Stromal cell of bone marrow (primary cell): ENCODE measurements at regions not wholly inside any gene's neighbourhood (a gene's known extent, or its start where the extent isn't known, plus 50 kb on each side); places are given as distances from the start of the nearest gene placed in this dataset.

ENCODE experiments used
- DNase-seq: peaks from one replicate; pipeline ENCODE4 v3.0.0-alpha.2; 2012; ENCODE audit warnings: low read depth

DNA sequence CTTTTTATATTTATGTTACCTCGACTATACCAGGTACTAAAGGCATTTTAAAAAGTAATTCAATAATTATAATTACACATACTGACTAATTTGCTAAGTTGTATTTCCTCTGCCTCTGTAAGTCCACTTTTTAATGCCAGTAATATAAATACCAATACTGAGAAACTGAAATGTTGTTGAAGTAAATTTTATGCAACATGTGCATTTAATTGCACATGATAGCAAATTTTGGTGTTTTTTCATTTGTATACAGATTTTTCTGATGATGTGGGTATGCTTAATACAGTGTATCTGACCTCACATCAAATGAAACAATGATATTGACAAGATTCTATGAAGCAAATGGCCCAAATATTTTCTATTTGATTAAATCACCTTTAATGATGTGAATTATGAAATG lies 1531.6 kb downstream of the KCNT2 start:
- DNase-seq: no peak

DNA sequence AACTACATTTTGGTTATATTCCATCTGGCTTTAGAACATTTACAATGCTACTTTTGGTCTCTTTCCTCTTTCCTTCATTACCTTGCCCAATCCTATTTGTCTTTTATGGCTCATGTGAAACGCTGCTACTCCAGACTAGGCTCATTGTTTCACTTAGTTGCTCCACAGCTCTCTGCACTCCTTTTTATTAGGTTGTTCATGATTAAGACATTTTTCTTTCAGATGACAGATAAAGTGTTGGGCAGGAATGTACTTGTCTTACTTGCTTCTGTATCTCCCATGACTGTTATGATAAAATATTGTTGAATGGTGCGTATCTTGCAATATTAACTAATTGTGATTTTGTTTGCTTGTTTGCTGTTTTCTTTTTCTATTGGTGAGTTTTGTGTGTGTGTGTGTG lies 1532.3 kb downstream of the KCNT2 start:
- DNase-seq: no peak

DNA sequence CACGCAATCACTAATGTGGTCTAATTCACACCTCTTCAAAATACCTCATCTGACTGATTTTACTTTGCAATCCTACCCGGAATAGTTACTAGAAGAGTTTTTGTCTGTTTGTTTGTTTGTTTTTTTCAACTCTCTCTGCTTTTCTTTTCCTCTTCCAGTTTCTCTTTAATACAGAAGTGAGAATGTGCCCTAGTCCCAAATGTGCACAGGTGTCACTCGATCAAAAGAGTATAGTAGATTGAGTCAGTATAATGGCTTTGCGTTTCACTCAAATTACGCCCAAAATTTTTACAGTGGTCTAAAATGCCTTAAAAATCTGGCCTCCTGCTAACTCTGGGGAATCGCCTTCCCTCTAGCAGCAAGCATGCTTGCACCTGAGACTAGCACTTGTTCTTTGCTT lies 1536.8 kb downstream of the KCNT2 start:
- DNase-seq: no peak

DNA sequence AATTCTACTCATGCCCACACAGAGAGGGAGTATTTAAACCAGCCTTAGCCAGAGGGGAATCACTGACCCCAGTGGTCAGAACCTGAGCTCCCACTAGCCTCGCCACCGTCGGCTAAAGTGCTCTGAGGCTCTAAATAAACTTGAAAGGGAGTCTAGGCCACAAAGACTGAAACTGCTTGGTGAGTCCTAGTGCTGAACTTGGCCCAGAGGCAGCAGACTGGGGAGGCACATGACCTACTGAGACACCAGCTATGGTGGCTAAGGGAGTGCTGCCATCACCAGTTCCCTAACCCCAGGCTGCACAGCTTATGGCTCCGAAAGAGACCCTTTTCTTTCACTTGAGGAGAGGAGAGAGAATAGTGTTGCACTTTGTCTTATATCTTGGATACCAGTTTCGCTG lies 1542.8 kb downstream of the KCNT2 start:
- DNase-seq: no peak

DNA sequence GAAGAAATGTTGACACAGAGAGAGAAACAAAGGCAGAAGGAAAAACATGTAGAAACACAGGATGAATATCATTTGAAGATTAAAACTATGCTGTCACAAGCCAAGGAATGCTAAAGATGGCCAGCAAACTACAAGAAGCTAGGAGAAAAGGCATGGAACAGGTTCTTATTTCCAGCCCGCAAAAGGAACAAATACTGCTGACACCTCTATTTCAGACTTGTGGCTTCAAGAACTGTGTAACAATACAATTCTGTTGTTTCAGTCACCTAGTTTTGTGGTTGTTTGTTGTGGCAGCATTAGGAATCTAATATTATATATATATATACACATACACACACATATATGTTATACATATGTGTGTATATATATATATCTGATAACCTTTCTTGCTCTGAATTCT lies 1543.9 kb downstream of the KCNT2 start:
- no peak for DNase-seq

DNA sequence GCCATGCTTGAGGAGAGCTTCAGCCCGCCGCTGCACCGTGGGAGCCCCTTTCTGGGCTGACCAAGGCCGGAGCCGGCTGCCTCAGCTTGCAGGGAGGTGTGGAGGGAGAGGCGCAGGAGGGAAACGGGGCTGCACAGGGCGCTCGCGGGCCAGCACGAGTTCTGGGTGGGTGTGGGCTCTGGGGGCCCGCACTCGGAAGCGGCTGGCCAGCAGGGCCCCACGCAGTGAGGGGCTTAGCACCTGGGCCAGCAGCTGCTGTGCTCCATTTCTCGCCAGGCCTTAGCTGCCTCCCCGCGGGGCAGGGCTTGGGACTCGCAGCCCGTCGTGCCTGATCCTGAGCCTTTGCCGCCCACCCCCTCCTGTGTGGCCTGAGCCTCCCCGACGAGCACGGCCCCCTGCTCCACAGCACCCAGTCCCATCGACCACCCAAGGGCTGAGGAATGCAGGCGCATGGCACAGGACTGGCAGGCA lies 1554.0 kb downstream of the KCNT2 start:
- DNase-seq: no peak

DNA sequence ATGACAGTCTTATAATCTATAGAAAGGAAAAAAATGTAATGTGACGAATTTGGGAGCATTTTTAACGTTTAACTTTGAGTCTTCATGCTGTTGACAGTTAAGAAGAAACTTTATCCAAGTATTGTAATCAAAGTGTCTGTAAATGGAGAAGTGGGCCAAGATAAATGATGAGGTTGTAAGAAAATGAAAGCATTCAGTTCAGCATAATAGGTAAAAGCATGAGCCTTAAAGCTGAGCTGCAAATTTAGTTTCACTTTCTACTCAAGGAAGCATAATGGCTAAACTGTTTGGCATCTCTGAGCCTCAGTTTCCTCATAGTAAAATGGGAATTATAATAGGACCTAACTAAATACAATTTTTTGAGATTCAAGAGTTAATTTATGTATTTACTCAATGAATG lies 1554.8 kb downstream of the KCNT2 start:
- no peak for DNase-seq

DNA sequence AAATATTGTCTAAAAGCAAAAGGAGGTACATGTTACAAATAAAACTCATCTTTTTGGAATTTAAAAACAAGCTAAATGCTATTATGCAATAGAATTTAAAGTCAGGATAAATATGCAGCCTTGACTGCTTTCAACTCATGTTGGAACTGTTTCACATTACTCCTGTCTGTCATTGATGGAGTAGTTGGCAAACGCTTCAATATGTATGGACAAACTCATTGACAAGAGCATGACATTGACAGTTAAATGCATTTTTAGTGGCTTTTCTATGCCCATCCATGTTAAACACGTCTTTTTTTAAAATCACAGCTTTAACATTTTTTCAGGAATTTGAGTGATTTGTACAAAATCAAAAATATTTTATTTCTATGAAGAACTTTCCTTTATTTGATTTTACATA lies 1560.5 kb downstream of the KCNT2 start:
- no peak for DNase-seq

DNA sequence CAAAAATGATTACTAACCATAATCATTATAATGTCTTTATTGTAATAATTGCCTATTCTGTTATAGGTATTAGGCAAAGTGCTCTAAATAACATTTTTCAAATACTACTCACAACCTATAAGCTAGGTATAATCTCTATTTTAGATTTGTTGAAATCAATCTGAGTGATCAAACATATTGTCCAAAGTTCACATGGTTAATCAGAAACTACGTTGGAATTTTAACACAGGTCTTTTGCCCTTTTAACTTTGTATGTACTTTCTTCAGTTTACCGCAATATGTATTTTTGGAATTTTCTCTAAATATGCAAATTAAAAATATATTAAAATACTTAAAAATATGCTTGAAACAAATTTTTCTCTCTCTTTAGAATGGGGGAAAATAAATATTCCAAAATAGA lies 1563.2 kb downstream of the KCNT2 start:
- DNase-seq: no peak

DNA sequence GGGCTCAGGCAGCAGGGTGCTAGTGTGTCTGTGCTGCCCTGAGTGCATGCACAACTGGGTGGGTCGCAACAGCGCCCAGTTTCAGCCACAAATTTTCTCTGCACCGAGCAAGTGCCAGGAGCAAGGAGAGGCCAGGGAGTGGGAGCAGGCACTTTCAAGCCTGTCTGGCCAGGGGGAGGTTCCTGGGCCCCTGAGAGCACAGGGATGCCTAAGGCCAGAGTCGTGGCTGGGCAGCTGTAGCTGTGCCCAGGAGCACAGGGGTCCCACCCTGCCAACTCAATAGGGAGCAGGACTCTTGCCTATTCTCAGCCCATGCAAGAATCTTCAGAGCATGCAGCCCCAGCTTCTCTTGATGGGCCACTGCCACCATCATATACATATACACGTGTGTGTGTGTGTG lies 1577.4 kb downstream of the KCNT2 start:
- DNase-seq: no peak

DNA sequence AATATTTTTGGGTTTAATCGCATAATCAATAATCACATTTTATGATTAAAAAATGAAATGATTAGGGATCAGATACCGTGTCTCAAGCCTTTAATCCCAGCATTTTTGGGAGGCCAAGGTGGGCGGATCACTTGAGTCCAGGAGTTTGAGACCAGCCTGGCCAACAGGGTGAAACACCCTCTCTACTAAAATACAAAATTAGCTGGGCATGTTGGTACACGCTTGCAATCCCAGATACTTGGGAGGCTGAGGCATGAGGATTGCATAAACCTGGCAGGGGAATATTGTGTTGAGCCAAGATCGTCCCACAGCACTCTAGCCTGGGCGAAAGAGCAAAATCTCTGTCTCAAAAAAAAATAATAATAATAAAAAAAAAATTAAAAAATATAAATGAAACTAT lies 1581.4 kb downstream of the KCNT2 start:
- DNase-seq: no peak

DNA sequence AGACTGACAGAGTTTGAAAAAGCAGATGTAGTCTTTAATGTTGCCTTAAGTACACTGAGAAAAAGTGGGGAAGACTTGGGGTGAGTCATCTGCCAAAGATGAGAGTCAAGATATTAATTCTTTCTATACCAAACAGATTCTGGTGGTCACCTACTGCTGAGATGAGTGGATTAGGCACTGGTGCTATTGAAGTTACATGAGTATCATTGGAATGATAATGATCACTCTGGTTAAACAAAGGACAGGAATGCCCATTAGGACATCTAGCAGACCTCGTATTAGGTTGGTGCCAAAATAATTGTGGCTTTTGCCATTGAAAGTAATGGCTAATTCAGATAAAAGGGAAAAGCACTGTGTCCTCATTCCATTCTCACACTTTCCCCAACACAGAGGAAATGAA lies 1588.9 kb downstream of the KCNT2 start:
- no peak for DNase-seq

DNA sequence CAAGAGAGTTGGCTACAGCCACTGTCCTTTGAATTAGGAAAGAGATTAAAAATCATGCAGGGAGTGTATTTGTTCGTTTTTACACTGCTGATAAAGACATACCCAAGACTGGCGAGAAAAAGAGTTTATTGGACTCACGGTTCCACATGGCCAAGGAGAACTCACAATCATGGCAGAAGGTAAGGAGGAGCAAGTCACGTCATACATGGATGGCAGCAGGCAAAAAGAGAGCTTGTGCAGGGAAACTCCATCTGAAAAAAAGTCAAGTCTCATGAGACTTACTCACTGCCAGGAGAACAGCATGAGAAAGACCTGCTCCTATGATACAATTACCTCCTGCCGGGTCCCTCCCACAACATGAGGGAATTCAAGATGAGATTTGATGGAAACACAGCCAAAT lies 1595.2 kb downstream of the KCNT2 start:
- no peak for DNase-seq

DNA sequence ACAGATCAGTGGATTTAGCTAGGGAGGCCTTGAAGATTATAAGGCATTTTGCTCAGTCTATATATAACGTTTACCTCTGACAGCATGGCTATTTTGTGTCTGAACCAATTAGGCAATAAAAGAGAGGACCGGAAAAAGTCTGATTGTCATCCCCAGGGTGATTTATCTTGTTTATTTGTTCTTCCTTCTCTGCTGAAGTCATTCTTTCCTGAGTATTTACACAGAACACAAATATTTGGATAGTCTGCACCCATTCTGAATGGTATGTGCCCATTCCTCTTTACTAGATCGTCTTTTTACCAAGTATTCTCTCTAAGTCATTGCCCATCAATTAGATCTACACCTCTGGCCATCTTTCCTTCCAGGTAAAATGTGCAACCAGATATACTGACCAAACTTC lies 1602.9 kb downstream of the KCNT2 start:
- no peak for DNase-seq

DNA sequence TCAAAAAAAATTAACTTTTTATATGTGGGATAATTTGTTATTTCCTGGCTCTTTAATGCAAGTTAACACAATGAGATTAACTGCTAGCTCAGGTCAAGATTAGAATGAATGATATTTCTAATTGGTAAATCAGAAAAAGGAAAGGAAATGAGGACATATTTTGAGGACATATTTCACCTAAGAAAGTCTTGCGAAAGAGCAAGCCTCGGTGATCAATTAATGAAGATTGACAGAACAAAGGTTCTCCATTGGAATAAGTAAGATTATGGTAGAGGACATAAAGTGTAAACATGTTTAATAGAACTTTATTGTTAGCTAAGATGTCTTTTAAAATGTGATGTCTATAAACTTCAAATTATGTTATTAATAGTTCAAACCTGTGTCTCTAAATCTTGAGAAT lies 1617.8 kb downstream of the KCNT2 start:
- no peak for DNase-seq

DNA sequence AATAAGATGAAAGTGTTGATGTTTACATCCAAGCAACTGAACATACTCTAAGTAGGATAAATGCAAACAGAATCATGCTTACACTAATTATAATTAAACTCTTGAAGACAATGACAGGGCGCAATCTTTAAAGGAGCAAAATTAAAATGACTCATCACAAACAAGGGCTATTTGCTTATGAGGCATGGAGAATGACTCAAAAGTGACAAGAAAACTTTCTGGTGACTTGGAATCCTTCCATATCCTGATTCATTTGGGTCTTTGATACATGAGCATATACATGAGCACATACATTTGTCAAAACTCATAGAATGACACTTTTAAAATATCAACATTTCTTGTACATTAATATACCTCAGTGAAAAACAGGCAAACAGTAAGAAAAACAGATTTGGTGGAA lies 1632.3 kb downstream of the KCNT2 start:
- no peak for DNase-seq

DNA sequence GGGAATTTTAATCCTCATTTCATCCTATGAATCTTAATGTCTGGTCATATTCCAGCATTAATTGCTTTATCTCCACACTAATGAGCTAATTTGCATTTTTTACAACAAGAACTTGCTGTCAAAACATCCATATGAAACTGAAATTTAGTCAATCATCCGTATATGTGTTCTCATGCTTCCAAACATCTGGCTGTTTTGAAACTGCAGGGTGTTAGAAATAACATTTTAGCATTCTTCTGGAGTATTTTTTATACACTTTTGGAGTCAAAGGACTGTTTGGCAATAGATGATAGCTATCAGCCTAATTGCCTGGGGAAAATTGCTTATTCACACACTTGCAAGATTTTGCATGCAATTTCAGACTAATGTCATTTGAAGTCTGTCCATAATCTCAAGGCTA lies 1639.3 kb downstream of the KCNT2 start:
- no peak for DNase-seq

DNA sequence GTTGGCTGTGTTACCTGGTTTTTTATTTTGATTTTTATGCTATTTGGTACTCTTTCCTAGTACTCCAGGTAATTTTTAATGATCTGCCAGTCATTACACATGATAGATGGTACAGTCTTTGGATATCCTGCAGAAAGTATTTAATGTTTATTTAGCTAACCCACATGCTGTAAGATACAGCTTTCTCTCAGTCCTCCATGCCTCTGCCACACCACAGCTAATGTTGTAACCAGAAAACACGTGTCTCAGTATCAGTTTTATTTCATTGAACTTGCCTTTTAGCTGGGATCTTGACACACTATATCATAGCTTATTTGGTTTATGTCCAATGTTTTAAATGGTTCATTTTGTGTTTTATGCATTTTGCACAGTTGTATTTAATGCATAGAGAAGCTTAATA lies 1648.4 kb downstream of the KCNT2 start:
- DNase-seq: no peak

DNA sequence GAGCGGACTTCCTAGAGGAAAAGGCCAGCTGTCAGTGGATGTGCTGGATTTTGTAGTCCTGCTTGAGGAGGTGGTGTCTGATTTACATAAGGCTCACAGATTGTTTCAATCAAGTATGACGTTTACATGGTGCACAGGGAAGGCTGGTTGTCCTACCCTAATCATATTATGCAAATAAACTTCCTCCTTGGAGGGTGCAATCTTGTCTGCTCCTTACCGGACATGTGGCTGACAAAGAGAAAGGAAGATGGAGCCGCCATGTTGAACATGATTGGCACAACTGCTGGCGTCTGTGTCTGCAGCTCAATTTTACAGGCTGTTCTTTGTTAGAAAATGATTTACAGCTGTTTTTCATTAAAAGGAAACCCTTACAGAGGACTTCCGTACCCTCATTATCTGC lies 1656.1 kb downstream of the KCNT2 start:
- no peak for DNase-seq

DNA sequence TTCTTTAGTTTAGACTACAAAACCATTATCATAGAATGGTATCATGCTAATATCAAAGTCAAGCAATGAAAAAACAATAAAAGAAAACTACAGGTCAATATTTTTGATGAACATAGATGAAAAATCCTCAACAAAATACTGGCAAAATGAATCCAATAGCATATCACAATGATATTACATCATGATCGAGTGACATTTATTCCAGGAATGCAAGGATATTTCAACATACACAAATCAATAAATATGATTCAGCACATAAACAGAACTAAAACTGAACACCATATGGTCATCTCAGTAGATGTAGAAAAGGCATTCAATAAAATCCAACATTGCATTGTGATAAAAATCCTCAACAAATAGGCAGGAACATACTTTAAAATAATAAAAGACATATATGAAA lies 1657.7 kb downstream of the KCNT2 start:
- DNase-seq: no peak

DNA sequence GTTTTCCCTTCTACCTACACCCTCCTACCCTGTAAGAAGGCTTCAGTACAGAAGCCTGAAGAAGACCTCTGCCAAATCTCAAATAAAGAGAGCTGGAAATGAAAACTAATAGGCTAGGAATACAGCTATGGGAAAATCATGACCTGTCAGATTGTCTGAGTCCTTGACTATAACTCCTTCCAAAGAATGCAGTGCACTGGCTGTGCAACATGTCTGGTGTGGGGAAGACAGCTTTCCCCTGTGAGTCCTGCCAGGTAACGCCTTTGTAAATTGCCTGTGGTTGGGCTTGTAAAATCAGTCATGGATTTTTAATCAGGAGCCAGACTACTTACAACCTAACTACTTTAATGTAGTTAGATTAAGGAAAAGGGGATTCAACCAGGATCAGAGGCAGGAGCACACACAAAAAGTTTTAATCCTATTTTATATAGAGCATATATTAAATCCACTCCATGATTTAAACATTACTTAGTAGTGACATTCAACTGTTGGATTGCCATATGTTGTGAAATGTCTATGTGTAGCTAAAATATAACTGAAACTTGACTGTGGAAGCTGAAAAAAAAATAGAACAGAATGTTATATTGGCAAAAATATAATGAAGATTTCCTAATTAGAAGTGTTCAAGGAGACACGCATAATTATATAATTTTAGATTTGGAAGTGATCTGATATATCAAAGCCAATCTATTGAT lies 1667.8 kb downstream of the KCNT2 start:
- DNase-seq: no peak

DNA sequence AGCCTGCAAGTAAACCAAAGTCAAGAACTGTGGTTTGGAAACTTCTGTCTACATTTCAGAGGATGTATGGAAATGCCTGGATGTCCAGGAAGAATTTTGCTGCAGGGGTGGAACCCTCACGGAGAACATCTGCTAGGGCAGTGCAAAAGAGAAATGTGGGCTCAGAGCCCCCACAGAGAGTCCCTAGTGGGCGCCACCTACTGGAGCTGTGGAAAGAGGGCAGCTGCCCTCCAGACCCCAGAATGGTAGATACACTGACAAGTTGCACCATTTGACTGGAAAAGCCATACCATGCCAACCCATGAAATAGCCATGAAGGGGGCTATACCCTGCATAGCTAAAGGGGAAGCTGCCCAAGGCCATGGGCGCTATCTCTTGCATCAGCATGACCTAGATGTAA lies 1672.4 kb downstream of the KCNT2 start:
- no peak for DNase-seq

DNA sequence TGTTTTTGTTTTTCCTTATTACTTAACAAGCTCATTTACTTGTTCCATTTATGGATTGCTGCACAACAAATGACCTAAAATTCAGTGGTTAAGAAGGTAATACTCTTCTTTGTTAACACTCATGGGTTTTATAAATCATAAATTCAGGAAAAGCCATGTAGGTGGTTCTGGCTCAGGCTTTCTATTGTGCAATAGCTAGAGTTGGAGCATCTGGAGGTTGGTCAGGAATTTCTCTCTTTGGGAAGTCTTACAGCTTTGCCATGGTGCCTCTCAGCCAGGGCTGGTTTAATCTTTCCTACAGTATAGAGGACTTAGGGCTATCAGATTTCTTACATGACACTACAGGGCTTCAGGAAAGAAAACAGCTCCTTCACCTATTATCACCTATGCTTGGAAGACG lies 1677.1 kb downstream of the KCNT2 start:
- no peak for DNase-seq

DNA sequence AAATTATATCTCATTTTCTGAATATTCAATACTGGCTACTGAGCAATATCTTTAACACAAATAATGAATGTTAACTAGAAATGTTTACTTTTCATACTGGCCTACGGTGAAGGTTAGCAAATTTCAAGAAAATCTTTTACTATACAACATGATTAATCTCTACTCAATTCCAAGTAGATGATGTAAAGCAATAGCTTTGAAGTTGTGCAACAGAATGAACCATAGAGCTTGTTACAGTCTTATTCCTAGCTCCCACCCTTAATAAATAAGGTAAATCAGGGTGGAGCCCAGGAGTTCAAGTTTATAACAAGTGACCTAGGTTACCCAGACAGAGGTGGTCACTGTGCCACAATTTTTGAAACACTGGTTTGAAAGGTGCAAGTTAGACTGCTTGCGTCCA lies 1678.1 kb downstream of the KCNT2 start:
- no peak for DNase-seq

DNA sequence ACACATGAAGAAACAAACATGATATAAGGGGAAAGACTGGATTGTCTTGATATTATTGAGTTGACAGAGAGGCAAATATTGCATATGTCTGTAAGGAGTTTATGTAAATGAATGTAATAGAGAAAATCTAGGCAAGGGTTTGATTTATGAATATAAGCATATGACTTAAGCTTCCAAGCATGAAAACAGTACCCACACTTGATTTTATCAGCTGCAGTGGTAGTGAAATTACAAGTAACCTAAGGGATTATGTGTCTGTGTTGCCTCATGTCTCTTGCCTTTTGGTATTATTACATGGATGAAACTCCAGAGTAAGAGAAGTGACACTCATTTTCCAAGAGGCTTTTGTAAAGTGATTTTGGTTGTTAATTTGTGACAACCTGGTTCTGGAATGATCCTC lies 1678.9 kb downstream of the KCNT2 start:
- DNase-seq: no peak
